ENCODE measurements at regions not wholly inside any gene's neighbourhood (a gene's known extent, or its start where the extent isn't known, plus 50 kb on each side); places are given as distances from the start of the nearest gene placed in this dataset.

DNA sequence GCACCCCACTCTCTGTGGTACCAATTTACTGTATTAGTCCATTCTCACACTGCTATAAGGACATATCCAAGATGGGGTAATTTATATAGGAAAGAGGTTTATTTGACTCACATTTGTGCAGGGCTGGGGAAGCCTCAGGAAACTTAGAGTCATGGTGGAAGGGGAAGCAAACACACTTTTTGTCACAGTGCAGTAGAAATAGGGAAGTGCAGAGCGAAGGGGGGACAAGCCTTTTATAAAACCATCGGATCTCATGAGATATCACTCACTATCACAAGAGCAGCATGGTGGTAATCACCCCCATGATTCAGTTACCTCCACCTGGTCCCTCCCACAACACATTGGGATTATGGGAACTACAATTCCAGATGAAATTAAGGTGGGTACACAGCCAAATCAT is 766.9 kb upstream of the PCDH10 start:
- no peak overlapping the region for H3K4me2 ChIP-seq (ENCODE audit: low read length)

GRCh38 chr4:132383571-132384199 is 765.4 kb upstream of the PCDH10 start:
- Histone ChIP-seq H3K79me2 (replicated peaks; ENCODE audit: insufficient read depth, low read length) (no peaks in the 10 kb centered on the region), H3K4me3 (ENCODE audit: low read length) (no peak overlapping the region), H3K27ac (ENCODE audit: low read length) (no peak overlapping the region), H3K9me3 (ENCODE audit: low read length) (no peaks in the 10 kb centered on the region), H3K9me2 (ENCODE audit: insufficient read depth, low read length) (no peaks in the 10 kb centered on the region), H3F3A (ENCODE audit: insufficient read depth, low read length, poor library complexity, severe bottlenecking) (no peaks in the 10 kb centered on the region), H3K36me3 (ENCODE audit: insufficient read depth, low read length) (no peaks in the 10 kb centered on the region), H3K9ac (ENCODE audit: low read length) (no peak overlapping the region), H2AFZ (ENCODE audit: low read depth, low read length) (no peak overlapping the region), H3K27me3 (ENCODE audit: insufficient read depth, low read depth, low read length) (no peaks in the 10 kb centered on the region), H3K4me2 (ENCODE audit: low read length) (no peak overlapping the region), H4K20me1 (ENCODE audit: insufficient read depth) (no peaks in the 10 kb centered on the region)
- TF ChIP-seq POLR2AphosphoS5 (IDR thresholded peaks at IDR 0.05) (no peak), TAF1 (IDR thresholded peaks at IDR 0.05; ENCODE audit: low read depth) (no peak), EZH2 (IDR thresholded peaks at IDR 0.05; ENCODE audit: borderline replicate concordance, insufficient read depth, low read length, poor library complexity, severe bottlenecking) (no peak), RAD21 (conservative IDR thresholded peaks at IDR 0.05) (no peak), MXI1 (conservative IDR thresholded peaks at IDR 0.05; ENCODE audit: poor library complexity, severe bottlenecking) (no peak), SMC3 (conservative IDR thresholded peaks at IDR 0.05; ENCODE audit: poor library complexity) (no peak), EP300 (conservative IDR thresholded peaks at IDR 0.05; ENCODE audit: poor library complexity, severe bottlenecking) (no peak)
- TF ChIP-seq, protein P1, sequence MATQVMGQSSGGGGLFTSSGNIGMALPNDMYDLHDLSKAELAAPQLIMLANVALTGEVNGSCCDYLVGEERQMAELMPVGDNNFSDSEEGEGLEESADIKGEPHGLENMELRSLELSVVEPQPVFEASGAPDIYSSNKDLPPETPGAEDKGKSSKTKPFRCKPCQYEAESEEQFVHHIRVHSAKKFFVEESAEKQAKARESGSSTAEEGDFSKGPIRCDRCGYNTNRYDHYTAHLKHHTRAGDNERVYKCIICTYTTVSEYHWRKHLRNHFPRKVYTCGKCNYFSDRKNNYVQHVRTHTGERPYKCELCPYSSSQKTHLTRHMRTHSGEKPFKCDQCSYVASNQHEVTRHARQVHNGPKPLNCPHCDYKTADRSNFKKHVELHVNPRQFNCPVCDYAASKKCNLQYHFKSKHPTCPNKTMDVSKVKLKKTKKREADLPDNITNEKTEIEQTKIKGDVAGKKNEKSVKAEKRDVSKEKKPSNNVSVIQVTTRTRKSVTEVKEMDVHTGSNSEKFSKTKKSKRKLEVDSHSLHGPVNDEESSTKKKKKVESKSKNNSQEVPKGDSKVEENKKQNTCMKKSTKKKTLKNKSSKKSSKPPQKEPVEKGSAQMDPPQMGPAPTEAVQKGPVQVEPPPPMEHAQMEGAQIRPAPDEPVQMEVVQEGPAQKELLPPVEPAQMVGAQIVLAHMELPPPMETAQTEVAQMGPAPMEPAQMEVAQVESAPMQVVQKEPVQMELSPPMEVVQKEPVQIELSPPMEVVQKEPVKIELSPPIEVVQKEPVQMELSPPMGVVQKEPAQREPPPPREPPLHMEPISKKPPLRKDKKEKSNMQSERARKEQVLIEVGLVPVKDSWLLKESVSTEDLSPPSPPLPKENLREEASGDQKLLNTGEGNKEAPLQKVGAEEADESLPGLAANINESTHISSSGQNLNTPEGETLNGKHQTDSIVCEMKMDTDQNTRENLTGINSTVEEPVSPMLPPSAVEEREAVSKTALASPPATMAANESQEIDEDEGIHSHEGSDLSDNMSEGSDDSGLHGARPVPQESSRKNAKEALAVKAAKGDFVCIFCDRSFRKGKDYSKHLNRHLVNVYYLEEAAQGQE (IDR thresholded peaks at IDR 0.05; ENCODE audit: borderline replicate concordance): no peak
- TF ChIP-seq, protein P2, sequence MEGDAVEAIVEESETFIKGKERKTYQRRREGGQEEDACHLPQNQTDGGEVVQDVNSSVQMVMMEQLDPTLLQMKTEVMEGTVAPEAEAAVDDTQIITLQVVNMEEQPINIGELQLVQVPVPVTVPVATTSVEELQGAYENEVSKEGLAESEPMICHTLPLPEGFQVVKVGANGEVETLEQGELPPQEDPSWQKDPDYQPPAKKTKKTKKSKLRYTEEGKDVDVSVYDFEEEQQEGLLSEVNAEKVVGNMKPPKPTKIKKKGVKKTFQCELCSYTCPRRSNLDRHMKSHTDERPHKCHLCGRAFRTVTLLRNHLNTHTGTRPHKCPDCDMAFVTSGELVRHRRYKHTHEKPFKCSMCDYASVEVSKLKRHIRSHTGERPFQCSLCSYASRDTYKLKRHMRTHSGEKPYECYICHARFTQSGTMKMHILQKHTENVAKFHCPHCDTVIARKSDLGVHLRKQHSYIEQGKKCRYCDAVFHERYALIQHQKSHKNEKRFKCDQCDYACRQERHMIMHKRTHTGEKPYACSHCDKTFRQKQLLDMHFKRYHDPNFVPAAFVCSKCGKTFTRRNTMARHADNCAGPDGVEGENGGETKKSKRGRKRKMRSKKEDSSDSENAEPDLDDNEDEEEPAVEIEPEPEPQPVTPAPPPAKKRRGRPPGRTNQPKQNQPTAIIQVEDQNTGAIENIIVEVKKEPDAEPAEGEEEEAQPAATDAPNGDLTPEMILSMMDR (IDR thresholded peaks at IDR 0.05; ENCODE audit: poor library complexity, severe bottlenecking): no peak

More for the DNA sequence above, 766.9 kb upstream of the PCDH10 start:
- H4K20me1 ChIP-seq (ENCODE audit: insufficient read depth): no peaks in the 10 kb centered on the region
- TF ChIP-seq, protein P2 (IDR thresholded peaks at IDR 0.05; ENCODE audit: poor library complexity, severe bottlenecking): no peak
- TF ChIP-seq, protein P1 (IDR thresholded peaks at IDR 0.05; ENCODE audit: borderline replicate concordance): no peak
- TF ChIP-seq SMC3 (conservative IDR thresholded peaks at IDR 0.05; ENCODE audit: poor library complexity) (no peak), POLR2AphosphoS5 (IDR thresholded peaks at IDR 0.05) (no peak), TAF1 (IDR thresholded peaks at IDR 0.05; ENCODE audit: low read depth) (no peak), RAD21 (conservative IDR thresholded peaks at IDR 0.05) (no peak), EZH2 (IDR thresholded peaks at IDR 0.05; ENCODE audit: borderline replicate concordance, insufficient read depth, low read length, poor library complexity, severe bottlenecking) (no peak), MXI1 (conservative IDR thresholded peaks at IDR 0.05; ENCODE audit: poor library complexity, severe bottlenecking) (no peak)
- no peak overlapping the region for H2AFZ ChIP-seq (ENCODE audit: low read depth, low read length)
- H3K9ac ChIP-seq (ENCODE audit: low read length): no peak overlapping the region
- no peaks in the 10 kb centered on the region for H3K9me3 ChIP-seq (ENCODE audit: low read length)
- H3K36me3 ChIP-seq (ENCODE audit: insufficient read depth, low read length): no peaks in the 10 kb centered on the region
- no peak overlapping the region for H3K4me3 ChIP-seq (ENCODE audit: low read length)
- H3K9me2 ChIP-seq (ENCODE audit: insufficient read depth, low read length): no peaks in the 10 kb centered on the region
- no peaks in the 10 kb centered on the region for H3K27me3 ChIP-seq (ENCODE audit: insufficient read depth, low read depth, low read length)
- H3F3A ChIP-seq (ENCODE audit: insufficient read depth, low read length, poor library complexity, severe bottlenecking): no peaks in the 10 kb centered on the region
- no peaks in the 10 kb centered on the region for H3K79me2 ChIP-seq (replicated peaks; ENCODE audit: insufficient read depth, low read length)
- H3K27ac ChIP-seq (ENCODE audit: low read length): no peak overlapping the region
